DOHH2 (cell line): ENCODE measurements at regions not wholly inside any gene's neighbourhood (a gene's known extent, or its start where the extent isn't known, plus 50 kb on each side); places are given as distances from the start of the nearest gene placed in this dataset.
"Not testable (repeated sequence)": the region's sequence is repeated elsewhere in the genome, so short reads cannot be mapped to it uniquely, and the experiment has no call there.

Experiments
- H3F3A ChIP-seq: fragments of 200-600 bp; sonication (generic), shearing (Covaris generic); 2 replicates; pipeline ENCODE4 v1.6.0; 2016; ENCODE audit warnings: antibody characterized with exemption, mild to moderate bottlenecking; ENCODE audit not compliant: control insufficient read depth, insufficient read depth
- H3K27ac ChIP-seq: fragments of 200-600 bp; sonication (generic); 2 replicates; pipeline ENCODE4 v1.5.1; 2014; ENCODE audit warnings: low read depth, mild to moderate bottlenecking, low read length, moderate library complexity
- H3K27me3 ChIP-seq: fragments of 200-600 bp; sonication (generic); 2 replicates; pipeline ENCODE4 v1.6.1; 2014; ENCODE audit warnings: mild to moderate bottlenecking, low read length, mixed read lengths; ENCODE audit not compliant: control insufficient read depth
- H3K36me3 ChIP-seq: fragments of 200-600 bp; sonication (generic); 2 replicates; pipeline ENCODE4 v1.6.1; 2014; ENCODE audit warnings: mild to moderate bottlenecking, low read length, moderate library complexity, mixed read lengths; ENCODE audit not compliant: control insufficient read depth
- H3K4me1 ChIP-seq: fragments of 200-600 bp; sonication (generic); 2 replicates; pipeline ENCODE4 v1.6.1; 2014; ENCODE audit warnings: mild to moderate bottlenecking, low read length, mixed read lengths; ENCODE audit not compliant: control insufficient read depth
- H3K4me2 ChIP-seq: fragments of 200-600 bp; sonication (generic); 2 replicates; pipeline ENCODE4 v1.6.0; 2014; ENCODE audit warnings: mild to moderate bottlenecking, low read length, moderate library complexity
- H3K4me3 ChIP-seq: fragments of 200-600 bp; sonication (generic); 2 replicates; pipeline ENCODE4 v1.5.1; 2014; ENCODE audit warnings: mild to moderate bottlenecking, low read length, mixed read lengths
- H3K79me2 ChIP-seq: fragments of 200-600 bp; sonication (generic); 2 replicates; pipeline ENCODE4 v1.6.1; 2014; ENCODE audit warnings: mild to moderate bottlenecking, low read length, mixed read lengths; ENCODE audit not compliant: control insufficient read depth
- H3K9me2 ChIP-seq: fragments of 200-600 bp; sonication (generic); replicated peaks from 2 replicates; pipeline ENCODE4 v1.6.1; 2014; ENCODE audit warnings: mild to moderate bottlenecking, low read length, mixed read lengths; ENCODE audit not compliant: control insufficient read depth
- H3K9me3 ChIP-seq: fragments of 200-600 bp; sonication (generic); 2 replicates; pipeline ENCODE4 v1.6.1; 2014; ENCODE audit warnings: antibody characterized with exemption, low read length, mixed read lengths; ENCODE audit not compliant: control insufficient read depth, insufficient read depth
- H4K20me1 ChIP-seq: fragments of 200-600 bp; sonication (generic); 2 replicates; pipeline ENCODE4 v1.6.0; 2014; ENCODE audit warnings: low read depth, mild to moderate bottlenecking, antibody characterized with exemption, low read length, moderate library complexity; ENCODE audit not compliant: control insufficient read depth, insufficient read depth
- CTCF ChIP-seq: fragments of 200-600 bp; sonication (generic); IDR thresholded peaks from one replicate; pipeline ENCODE4 v1.5.1; 2014; ENCODE audit warnings: antibody characterized with exemption, mild to moderate bottlenecking, low read depth, low read length; ENCODE audit not compliant: poor library complexity, severe bottlenecking
- EZH2phosphoT487 ChIP-seq: fragments of 200-600 bp; sonication (generic); IDR thresholded peaks from 2 replicates; pipeline ENCODE4 v1.6.1; 2017; ENCODE audit warnings: borderline replicate concordance, mild to moderate bottlenecking, antibody characterized with exemption, low read length, moderate library complexity, mixed read lengths

- H3K27me3 ChIP-seq = no peaks in the 10 kb centered on the region
- H3K27ac ChIP-seq = no peak overlapping the region
- TF ChIP-seq CTCF (no peak), EZH2phosphoT487 (no peak)
- no peaks in the 10 kb centered on the region for H3F3A ChIP-seq
- no peaks in the 10 kb centered on the region for H3K9me3 ChIP-seq
- H4K20me1 ChIP-seq = no peaks in the 10 kb centered on the region
- H3K4me3 ChIP-seq = no peak overlapping the region
- no peaks in the 10 kb centered on the region for H3K79me2 ChIP-seq
- H3K4me1 ChIP-seq = no peaks in the 10 kb centered on the region
- no peaks in the 10 kb centered on the region for H3K36me3 ChIP-seq
- H3K4me2 ChIP-seq = no peak overlapping the region
- H3K9me2 ChIP-seq = no peaks in the 10 kb centered on the region
Measured at GRCh38 chr2:199552141-199552540, 94.4 kb upstream of the SATB2 start.

- H3K4me3 ChIP-seq = no peak overlapping the region
- no peaks in the 10 kb centered on the region for H3K9me3 ChIP-seq
- H3K4me1 ChIP-seq = no peaks in the 10 kb centered on the region
- H3K9me2 ChIP-seq = no peaks in the 10 kb centered on the region
- H3K36me3 ChIP-seq = no peaks in the 10 kb centered on the region
- no peaks in the 10 kb centered on the region for H3K27me3 ChIP-seq
- no peak overlapping the region for H3K4me2 ChIP-seq
- H3F3A ChIP-seq = no peaks in the 10 kb centered on the region
- no peaks in the 10 kb centered on the region for H4K20me1 ChIP-seq
- no peak overlapping the region for H3K27ac ChIP-seq
- no peaks in the 10 kb centered on the region for H3K79me2 ChIP-seq
- no peak for TF ChIP-seq EZH2phosphoT487
- no peak for TF ChIP-seq CTCF
Measured at GRCh38 chr2:199543606-199544172, 86.0 kb upstream of the SATB2 start.

GRCh38 chr2:199535445-199536177 is 77.9 kb upstream of the SATB2 start:
- no peaks in the 10 kb centered on the region for H3K79me2 ChIP-seq
- no peak overlapping the region for H3K4me2 ChIP-seq
- H3K9me2 ChIP-seq = no peaks in the 10 kb centered on the region
- H4K20me1 ChIP-seq = no peaks in the 10 kb centered on the region
- no peaks in the 10 kb centered on the region for H3K9me3 ChIP-seq
- H3K4me3 ChIP-seq = no peak overlapping the region
- H3K27ac ChIP-seq = no peak overlapping the region
- TF ChIP-seq CTCF (no peak), EZH2phosphoT487 (no peak)
- H3K36me3 ChIP-seq = no peaks in the 10 kb centered on the region
- H3F3A ChIP-seq = no peaks in the 10 kb centered on the region
- no peaks in the 10 kb centered on the region for H3K27me3 ChIP-seq
- no peaks in the 10 kb centered on the region for H3K4me1 ChIP-seq

- not testable (repeated sequence) for H3K4me3 ChIP-seq, H3K79me2 ChIP-seq, H3K4me1 ChIP-seq, H3K9me2 ChIP-seq, H3F3A ChIP-seq, H3K9me3 ChIP-seq, H3K4me2 ChIP-seq, H3K36me3 ChIP-seq, H3K27me3 ChIP-seq, H4K20me1 ChIP-seq, H3K27ac ChIP-seq
Measured at GRCh38 chr2:199533873-199534272, 76.1 kb upstream of the SATB2 start.
